ENCODE measurements at regions not wholly inside any gene's neighbourhood (a gene's known extent, or its start where the extent isn't known, plus 50 kb on each side); places are given as distances from the start of the nearest gene placed in this dataset.

GRCh38 chr5:143499480-143500114 lies 96.1 kb upstream of the NR3C1 start:
- no peak for TF ChIP-seq CTCF (IDR thresholded peaks at IDR 0.05; ENCODE audit: low read depth, low read length)
- Histone ChIP-seq H3K4me3 (ENCODE audit: low read depth, low read length) (no peak overlapping the region), H3K9me3 (no peaks in the 10 kb centered on the region), H3K27me3 (no peaks in the 10 kb centered on the region), H3K4me1 (no peaks in the 10 kb centered on the region), H3K36me3 (no peaks in the 10 kb centered on the region)
- no peak for DNase-seq

- Histone ChIP-seq H3K9me3 (no peaks in the 10 kb centered on the region), H3K27me3 (no peaks in the 10 kb centered on the region), H3K36me3 (no peaks in the 10 kb centered on the region), H3K4me3 (ENCODE audit: low read depth, low read length) (no peak overlapping the region), H3K4me1 (no peaks in the 10 kb centered on the region)
- no peak for TF ChIP-seq CTCF (IDR thresholded peaks at IDR 0.05; ENCODE audit: low read depth, low read length)
- no peak for DNase-seq
These were observed 95.3 kb upstream of the NR3C1 start for GRCh38 chr5:143498821-143499220.

GRCh38 chr5:143497749-143498148 lies 94.3 kb upstream of the NR3C1 start:
- Histone ChIP-seq H3K4me1 (no peaks in the 10 kb centered on the region), H3K9me3 (no peaks in the 10 kb centered on the region), H3K27me3 (no peaks in the 10 kb centered on the region; the same call in 1 of the 2 replicates), H3K4me3 (ENCODE audit: low read depth, low read length) (no peak overlapping the region), H3K36me3 (no peaks in the 10 kb centered on the region)
- no peak for DNase-seq
- TF ChIP-seq CTCF (IDR thresholded peaks at IDR 0.05; ENCODE audit: low read depth, low read length): no peak

GRCh38 chr5:143496943-143497342 lies 93.5 kb upstream of the NR3C1 start:
- DNase-seq: no peak
- no peak for TF ChIP-seq CTCF (IDR thresholded peaks at IDR 0.05; ENCODE audit: low read depth, low read length)
- H3K36me3 ChIP-seq: no peaks in the 10 kb centered on the region

GRCh38 chr5:143495821-143496275 lies 92.4 kb upstream of the NR3C1 start:
- H3K4me1 ChIP-seq: no peaks in the 10 kb centered on the region
- no peak overlapping the region for H3K4me3 ChIP-seq (ENCODE audit: low read depth, low read length)
- H3K36me3 ChIP-seq: no peaks in the 10 kb centered on the region
- H3K27me3 ChIP-seq: no peaks in the 10 kb centered on the region; the same call in 1 of the 2 replicates
- no peaks in the 10 kb centered on the region for H3K9me3 ChIP-seq
- no peak for DNase-seq
- TF ChIP-seq CTCF (IDR thresholded peaks at IDR 0.05; ENCODE audit: low read depth, low read length): no peak

More at GRCh38 chr5:143496943-143497342, 93.5 kb upstream of the NR3C1 start:
- Histone ChIP-seq H3K27me3 (no peaks in the 10 kb centered on the region; the same call in 1 of the 2 replicates), H3K4me3 (ENCODE audit: low read depth, low read length) (no peak overlapping the region), H3K4me1 (no peaks in the 10 kb centered on the region), H3K9me3 (no peaks in the 10 kb centered on the region)

- DNase-seq: no peak
- Histone ChIP-seq H3K27me3 (no peaks in the 10 kb centered on the region; the same call in 1 of the 2 replicates), H3K4me1 (no peaks in the 10 kb centered on the region), H3K9me3 (no peaks in the 10 kb centered on the region), H3K36me3 (no peaks in the 10 kb centered on the region), H3K4me3 (ENCODE audit: low read depth, low read length) (no peak overlapping the region)
- no peak for TF ChIP-seq CTCF (IDR thresholded peaks at IDR 0.05; ENCODE audit: low read depth, low read length)
These were observed 91.6 kb upstream of the NR3C1 start for GRCh38 chr5:143495110-143495509.
